Stomach (tissue), 8 donors: ENCODE measurements at regions not wholly inside any gene's neighbourhood (a gene's known extent, or its start where the extent isn't known, plus 50 kb on each side); places are given as distances from the start of the nearest gene placed in this dataset.

Experiments
- DNase-seq, 2 donors: peaks; one replicate each; pipeline versions ENCODE4 v3.0.0 to v3.0.0-alpha.2; 2013 to 2019
- H3K27ac ChIP-seq, 5 donors: fragments of 200-600 bp in 4 of 5; sonication (generic) in 4 of 5; one replicate each; pipeline ENCODE4 v1.5.1; 2013 to 2019; ENCODE audit warnings: mild to moderate bottlenecking in 1 of 5, moderate library complexity in 1 of 5
- H3K27me3 ChIP-seq, 3 donors: fragments of 200-600 bp; sonication (generic); one replicate each; pipeline ENCODE4 v1.5.1; 2017 to 2019; ENCODE audit warnings: mixed run types in 1 of 3
- H3K36me3 ChIP-seq, 4 donors: fragments of 200-600 bp; sonication (generic); 1 replicate in 3 of 4; 2 replicates in 1 of 4; pipeline ENCODE4 v1.5.1; 2016 to 2019
- H3K4me1 ChIP-seq, 4 donors: fragments of 200-600 bp; sonication (generic); one replicate each; pipeline ENCODE4 v1.5.1; 2016 to 2019
- H3K4me3 ChIP-seq, 4 donors: fragments of 200-600 bp; sonication (generic) in 3 of 4; one replicate each; pipeline ENCODE4 v1.5.1; 2016 to 2019; ENCODE audit warnings: mild to moderate bottlenecking in 1 of 4
- H3K9me3 ChIP-seq, 4 donors: fragments of 200-600 bp; sonication (generic); one replicate each; pipeline ENCODE4 v1.5.1; 2016 to 2019
- EP300 ChIP-seq: sonication (generic); formaldehyde crosslinking; IDR thresholded peaks from one replicate; pipeline ENCODE4 v1.6.1; 2017; ENCODE audit warnings: antibody characterized with exemption
- POLR2A ChIP-seq, 4 donors: fragments of 450-650 bp; IDR thresholded peaks; one replicate each; pipeline ENCODE4 v1.6.1; 2016; ENCODE audit warnings: antibody characterized with exemption in 4 of 4, control low read depth in 2 of 4, mild to moderate bottlenecking in 1 of 4, moderate library complexity in 1 of 4
- POLR2AphosphoS5 ChIP-seq, 3 donors: sonication (generic); formaldehyde crosslinking; IDR thresholded peaks; one replicate each; pipeline ENCODE4 v1.6.1; 2016; ENCODE audit warnings: antibody characterized with exemption in 3 of 3
- WGBS, 5 donors: extraction: QIAGEN DNeasy Blood & Tissue Kit in 3 of 5; methylation state at CpG; one replicate each; pipeline versions ENCODE4 v1.1.5 to v1.1.7; 2013 to 2018; 5-methylcytosine and 5-hydroxymethylcytosine counted together
- intact Hi-C: fragments of 100-400 bp; cut with DNase I; formaldehyde crosslinking; loops from one replicate; pipeline ENCODE4 v1.15.1; 2023; ENCODE audit warnings: low total_unique reads
- TF ChIP-seq, protein P1 (sequence below), 7 experiments: fragments of 450-650 bp in 4 of 7; fragments of 200-600 bp in 3 of 7; sonication (generic) in 3 of 7; IDR thresholded peaks; one replicate each; pipeline ENCODE4 v1.5.1; 2016 to 2019; ENCODE audit warnings: antibody characterized with exemption in 7 of 7, control low read depth in 2 of 7, mild to moderate bottlenecking in 1 of 7
- donor health status: healthy with polysubstance abuse.
- donor health status: Bipolar disorder and iron deficiency.
- donor health status: healthy.

GRCh38 chr3:81936817-81937216, 175.4 kb upstream of the GBE1 start:
- peak in 1 of 2 donors; percentile 6 for DNase-seq
- TF ChIP-seq POLR2A (IDR thresholded peaks at IDR 0.05), result no peak
- TF ChIP-seq EP300, result no peak
- TF ChIP-seq POLR2AphosphoS5 (IDR thresholded peaks at IDR 0.05), result no peak
- TF ChIP-seq, protein P1, sequence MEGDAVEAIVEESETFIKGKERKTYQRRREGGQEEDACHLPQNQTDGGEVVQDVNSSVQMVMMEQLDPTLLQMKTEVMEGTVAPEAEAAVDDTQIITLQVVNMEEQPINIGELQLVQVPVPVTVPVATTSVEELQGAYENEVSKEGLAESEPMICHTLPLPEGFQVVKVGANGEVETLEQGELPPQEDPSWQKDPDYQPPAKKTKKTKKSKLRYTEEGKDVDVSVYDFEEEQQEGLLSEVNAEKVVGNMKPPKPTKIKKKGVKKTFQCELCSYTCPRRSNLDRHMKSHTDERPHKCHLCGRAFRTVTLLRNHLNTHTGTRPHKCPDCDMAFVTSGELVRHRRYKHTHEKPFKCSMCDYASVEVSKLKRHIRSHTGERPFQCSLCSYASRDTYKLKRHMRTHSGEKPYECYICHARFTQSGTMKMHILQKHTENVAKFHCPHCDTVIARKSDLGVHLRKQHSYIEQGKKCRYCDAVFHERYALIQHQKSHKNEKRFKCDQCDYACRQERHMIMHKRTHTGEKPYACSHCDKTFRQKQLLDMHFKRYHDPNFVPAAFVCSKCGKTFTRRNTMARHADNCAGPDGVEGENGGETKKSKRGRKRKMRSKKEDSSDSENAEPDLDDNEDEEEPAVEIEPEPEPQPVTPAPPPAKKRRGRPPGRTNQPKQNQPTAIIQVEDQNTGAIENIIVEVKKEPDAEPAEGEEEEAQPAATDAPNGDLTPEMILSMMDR (IDR thresholded peaks at IDR 0.05), result no peak
- Histone ChIP-seq H3K9me3 (no peaks in the 10 kb centered on the region), H3K27me3 (no peaks in the 10 kb centered on the region), H3K27ac (no peak overlapping the region), H3K4me3 (no peak overlapping the region), H3K4me1 (no peaks in the 10 kb centered on the region), H3K36me3 (no peaks in the 10 kb centered on the region)
- 36 to 68% (median 54%) methylated on average over 1 of the region's 1 CpG for WGBS, 5 donors
- intact Hi-C loops, result no loop called here

GRCh38 chr3:81932681-81933080, 171.2 kb upstream of the GBE1 start:
- H3K36me3 ChIP-seq, result no peaks in the 10 kb centered on the region
- H3K9me3 ChIP-seq, result no peaks in the 10 kb centered on the region
- 87 to 95% (median 91%) methylated on average over 4 of the region's 4 CpGs for WGBS, 5 donors
- H3K27me3 ChIP-seq, result no peaks in the 10 kb centered on the region
- H3K4me3 ChIP-seq, result no peak overlapping the region
- TF ChIP-seq EP300 (no peak), POLR2AphosphoS5 (IDR thresholded peaks at IDR 0.05) (no peak), POLR2A (IDR thresholded peaks at IDR 0.05) (no peak)
- TF ChIP-seq, protein P1 (IDR thresholded peaks at IDR 0.05), result no peak
- intact Hi-C loops, result no loop called here
- no peak for DNase-seq
- H3K4me1 ChIP-seq, result no peaks in the 10 kb centered on the region
- no peak overlapping the region for H3K27ac ChIP-seq

- H3K27ac ChIP-seq, result no peak overlapping the region
- WGBS, 5 donors, result 80 to 88% (median 84%) methylated on average over 12 of the region's 12 CpGs
- intact Hi-C loops, result no loop called here
- no peaks in the 10 kb centered on the region for H3K4me1 ChIP-seq
- H3K27me3 ChIP-seq, result no peaks in the 10 kb centered on the region
- H3K9me3 ChIP-seq, result no peaks in the 10 kb centered on the region
- H3K36me3 ChIP-seq, result no peaks in the 10 kb centered on the region
- H3K4me3 ChIP-seq, result no peak overlapping the region
- no peak for TF ChIP-seq POLR2A (IDR thresholded peaks at IDR 0.05)
- no peak for TF ChIP-seq POLR2AphosphoS5 (IDR thresholded peaks at IDR 0.05)
- no peak for TF ChIP-seq EP300
- TF ChIP-seq, protein P1 (IDR thresholded peaks at IDR 0.05), result no peak
- no peak for DNase-seq
These were observed 170.1 kb upstream of the GBE1 start for GRCh38 chr3:81931265-81932251.

- Histone ChIP-seq H3K36me3 (no peaks in the 10 kb centered on the region), H3K4me1 (no peaks in the 10 kb centered on the region), H3K4me3 (no peak overlapping the region), H3K27ac (no peak overlapping the region), H3K9me3 (no peaks in the 10 kb centered on the region), H3K27me3 (no peaks in the 10 kb centered on the region)
- DNase-seq, result peak in 1 of 2 donors; percentile 8
- TF ChIP-seq EP300 (no peak), POLR2A (IDR thresholded peaks at IDR 0.05) (no peak), POLR2AphosphoS5 (IDR thresholded peaks at IDR 0.05) (no peak)
- TF ChIP-seq, protein P1 (IDR thresholded peaks at IDR 0.05), result no peak
- intact Hi-C loops, result no loop called here
These were observed 168.3 kb upstream of the GBE1 start for GRCh38 chr3:81929697-81930096.
